SK-N-MC (cell line): ENCODE measurements at regions not wholly inside any gene's neighbourhood (a gene's known extent, or its start where the extent isn't known, plus 50 kb on each side); places are given as distances from the start of the nearest gene placed in this dataset.

ENCODE experiments used
- FOXP2 ChIP-seq: optimal IDR thresholded peaks from 2 replicates; pipeline ENCODE3; 2011; ENCODE audit warnings: mild to moderate bottlenecking, moderate library complexity; ENCODE audit not compliant: insufficient read depth; ENCODE audit errors: extremely low read length, control extremely low read depth
- POLR2AphosphoS5 ChIP-seq: IDR thresholded peaks from 2 replicates; pipeline ENCODE4 v1.6.1; 2012; ENCODE audit warnings: mild to moderate bottlenecking, low read depth, low read length, borderline replicate concordance

- TF ChIP-seq FOXP2 (no peak), POLR2AphosphoS5 (no peak)
Observed at GRCh38 chr3:945738-946137, 147.1 kb upstream of the CNTN6 start.
